Gastrocnemius medialis (tissue), 4 donors: ENCODE measurements at regions not wholly inside any gene's neighbourhood (a gene's known extent, or its start where the extent isn't known, plus 50 kb on each side); places are given as distances from the start of the nearest gene placed in this dataset.

ENCODE experiments used
- ATAC-seq, 2 donors: fragments of 150-250 bp; one replicate each; pipeline ENCODE4 v1.9.1; 2016
- DNase-seq, 2 donors: peaks; one replicate each; pipeline ENCODE4 v3.0.0-alpha.2; 2019
- H3K27ac ChIP-seq, 4 donors: fragments of 200-600 bp; sonication (generic); 1 replicate in 1 of 4; 2 replicates in 3 of 4; pipeline ENCODE4 v1.5.1; 2016 to 2018; ENCODE audit warnings: mild to moderate bottlenecking in 2 of 4, moderate library complexity in 1 of 4
- H3K27me3 ChIP-seq, 3 donors: fragments of 200-600 bp; sonication (generic) in 2 of 3; 1 replicate in 1 of 3; 2 replicates in 2 of 3; pipeline versions ENCODE4 v1.5.1 to v1.6.0; 2016 to 2019; ENCODE audit warnings: mild to moderate bottlenecking in 1 of 3, moderate library complexity in 1 of 3
- H3K36me3 ChIP-seq, 2 donors: fragments of 200-600 bp; sonication (generic) in 1 of 2; one replicate each; pipeline ENCODE4 v1.5.1; 2017 to 2018
- H3K4me1 ChIP-seq, 2 donors: fragments of 200-600 bp; sonication (generic) in 1 of 2; one replicate each; pipeline ENCODE4 v1.5.1; 2016 to 2017; ENCODE audit warnings: mild to moderate bottlenecking in 2 of 2
- H3K4me3 ChIP-seq, 4 donors: fragments of 200-600 bp; sonication (generic) in 3 of 4; 1 replicate in 1 of 4; 2 replicates in 3 of 4; pipeline ENCODE4 v1.5.1; 2016 to 2019; ENCODE audit warnings: mild to moderate bottlenecking in 2 of 4
- H3K9me3 ChIP-seq, 3 donors: fragments of 200-600 bp; sonication (generic) in 2 of 3; 1 replicate in 1 of 3; 2 replicates in 2 of 3; pipeline ENCODE4 v1.5.1; 2016 to 2019
- POLR2A ChIP-seq, 2 donors: fragments of 450-650 bp; IDR thresholded peaks; one replicate each; pipeline ENCODE4 v1.6.1; 2017; ENCODE audit warnings: antibody characterized with exemption in 2 of 2, mild to moderate bottlenecking in 2 of 2, moderate library complexity in 2 of 2
- in situ Hi-C, 4 donors: fragments of 200-750 bp; cut with MboI; loops; one replicate each; pipeline versions ENCODE4 v1.15.0 to v1.8.0; 2017; ENCODE audit warnings: low sequenced_read_pairs in 4 of 4
- intact Hi-C: fragments of 100-400 bp; cut with DNase I; formaldehyde crosslinking; loops from one replicate; pipeline ENCODE4 v1.15.1; 2023; ENCODE audit warnings: low total_unique reads
- TF ChIP-seq, protein P1 (sequence below), 5 experiments: fragments of 450-650 bp in 3 of 5; fragments of 200-600 bp in 2 of 5; sonication (generic) in 2 of 5; IDR thresholded peaks in 4 of 5; conservative IDR thresholded peaks in 1 of 5; 1 replicate in 4 of 5; 2 replicates in 1 of 5; pipeline ENCODE4 v1.5.1; 2016 to 2019; ENCODE audit warnings: antibody characterized with exemption in 5 of 5, mild to moderate bottlenecking in 3 of 5, moderate library complexity in 3 of 5

DNA sequence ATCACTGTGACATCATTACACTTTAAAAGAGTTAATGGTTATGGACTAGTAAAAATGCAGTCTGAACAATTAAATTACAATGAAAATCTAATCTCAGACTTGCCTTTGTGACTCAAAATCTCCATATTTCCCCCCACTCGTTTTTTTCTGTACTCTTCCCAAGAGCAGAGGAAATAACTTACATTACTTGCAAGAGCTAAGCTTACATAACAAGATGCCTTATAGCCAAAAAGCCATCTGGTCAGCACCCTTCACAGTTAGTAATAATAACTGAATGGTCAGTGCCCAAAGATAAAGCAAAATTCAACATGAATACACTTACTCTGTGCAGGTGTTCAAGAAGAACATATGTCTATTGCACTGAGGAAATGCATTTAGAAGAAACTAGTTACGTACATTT lies 1381.5 kb upstream of the CELF2 start:
- Histone ChIP-seq H3K27me3 (no peaks in the 10 kb centered on the region), H3K4me1 (no peaks in the 10 kb centered on the region), H3K4me3 (no peak overlapping the region), H3K9me3 (no peaks in the 10 kb centered on the region), H3K36me3 (no peaks in the 10 kb centered on the region), H3K27ac (no peak overlapping the region)
- intact Hi-C loops: no loop called here
- no peak for DNase-seq
- no peak for ATAC-seq
- no peak for TF ChIP-seq POLR2A (IDR thresholded peaks at IDR 0.05)
- TF ChIP-seq, protein P1, sequence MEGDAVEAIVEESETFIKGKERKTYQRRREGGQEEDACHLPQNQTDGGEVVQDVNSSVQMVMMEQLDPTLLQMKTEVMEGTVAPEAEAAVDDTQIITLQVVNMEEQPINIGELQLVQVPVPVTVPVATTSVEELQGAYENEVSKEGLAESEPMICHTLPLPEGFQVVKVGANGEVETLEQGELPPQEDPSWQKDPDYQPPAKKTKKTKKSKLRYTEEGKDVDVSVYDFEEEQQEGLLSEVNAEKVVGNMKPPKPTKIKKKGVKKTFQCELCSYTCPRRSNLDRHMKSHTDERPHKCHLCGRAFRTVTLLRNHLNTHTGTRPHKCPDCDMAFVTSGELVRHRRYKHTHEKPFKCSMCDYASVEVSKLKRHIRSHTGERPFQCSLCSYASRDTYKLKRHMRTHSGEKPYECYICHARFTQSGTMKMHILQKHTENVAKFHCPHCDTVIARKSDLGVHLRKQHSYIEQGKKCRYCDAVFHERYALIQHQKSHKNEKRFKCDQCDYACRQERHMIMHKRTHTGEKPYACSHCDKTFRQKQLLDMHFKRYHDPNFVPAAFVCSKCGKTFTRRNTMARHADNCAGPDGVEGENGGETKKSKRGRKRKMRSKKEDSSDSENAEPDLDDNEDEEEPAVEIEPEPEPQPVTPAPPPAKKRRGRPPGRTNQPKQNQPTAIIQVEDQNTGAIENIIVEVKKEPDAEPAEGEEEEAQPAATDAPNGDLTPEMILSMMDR (IDR thresholded peaks at IDR 0.05 in 4 of 5, conservative IDR thresholded peaks at IDR 0.05 in 1 of 5): no peak
- in situ Hi-C loops: no loop called here

DNA sequence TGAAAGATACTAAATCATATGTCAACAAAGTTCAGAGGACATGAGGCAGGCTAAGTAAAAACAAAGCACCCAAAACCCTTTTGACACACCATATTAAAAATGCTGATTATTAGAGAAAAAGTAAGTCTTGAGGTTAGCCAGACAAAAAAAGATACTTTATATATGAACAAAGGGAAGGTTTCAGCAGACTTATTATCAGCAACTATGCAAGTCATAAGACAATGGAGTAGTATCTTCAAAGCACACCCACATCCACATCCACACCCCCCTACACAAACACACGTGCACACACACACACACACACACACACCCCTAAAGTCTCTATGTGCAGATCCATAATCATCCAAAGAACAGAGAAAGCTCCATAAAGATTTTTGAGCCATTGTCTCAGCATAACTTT lies 1373.9 kb upstream of the CELF2 start:
- Histone ChIP-seq H3K4me3 (no peak overlapping the region), H3K36me3 (no peaks in the 10 kb centered on the region), H3K27me3 (no peaks in the 10 kb centered on the region), H3K4me1 (no peaks in the 10 kb centered on the region), H3K9me3 (no peaks in the 10 kb centered on the region), H3K27ac (no peak overlapping the region)
- in situ Hi-C loops (no loop called here), intact Hi-C loops (no loop called here)
- TF ChIP-seq, protein P1 (IDR thresholded peaks at IDR 0.05 in 4 of 5, conservative IDR thresholded peaks at IDR 0.05 in 1 of 5): no peak
- no peak for TF ChIP-seq POLR2A (IDR thresholded peaks at IDR 0.05)
- DNase-seq (no peak), ATAC-seq (no peak)

DNA sequence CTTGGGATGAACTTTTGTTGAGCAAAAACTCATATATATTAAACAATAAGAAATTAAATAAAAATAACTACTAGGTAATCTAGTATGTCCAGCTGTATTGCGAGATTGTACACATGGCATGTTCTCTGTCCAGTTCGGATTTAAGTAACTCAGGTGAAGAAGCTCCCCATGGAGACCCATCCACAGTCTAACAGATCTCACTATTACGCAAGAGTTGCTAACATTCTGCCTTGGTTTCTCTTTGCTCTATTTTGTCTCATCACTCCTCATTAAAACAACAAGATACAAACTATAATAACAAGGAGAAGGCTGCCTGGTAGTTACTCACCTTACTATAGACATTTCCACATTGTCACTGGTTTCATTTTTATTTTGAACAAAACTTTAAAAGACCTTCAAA lies 1372.3 kb upstream of the CELF2 start:
- H3K27ac ChIP-seq: no peak overlapping the region
- no peaks in the 10 kb centered on the region for H3K27me3 ChIP-seq
- no peak overlapping the region for H3K4me3 ChIP-seq
- TF ChIP-seq POLR2A (IDR thresholded peaks at IDR 0.05): no peak
- TF ChIP-seq, protein P1 (IDR thresholded peaks at IDR 0.05 in 4 of 5, conservative IDR thresholded peaks at IDR 0.05 in 1 of 5): no peak
- in situ Hi-C loops (no loop called here), intact Hi-C loops (no loop called here)
- H3K4me1 ChIP-seq: no peaks in the 10 kb centered on the region
- no peak for DNase-seq
- H3K36me3 ChIP-seq: no peaks in the 10 kb centered on the region
- no peaks in the 10 kb centered on the region for H3K9me3 ChIP-seq
- no peak for ATAC-seq

DNA sequence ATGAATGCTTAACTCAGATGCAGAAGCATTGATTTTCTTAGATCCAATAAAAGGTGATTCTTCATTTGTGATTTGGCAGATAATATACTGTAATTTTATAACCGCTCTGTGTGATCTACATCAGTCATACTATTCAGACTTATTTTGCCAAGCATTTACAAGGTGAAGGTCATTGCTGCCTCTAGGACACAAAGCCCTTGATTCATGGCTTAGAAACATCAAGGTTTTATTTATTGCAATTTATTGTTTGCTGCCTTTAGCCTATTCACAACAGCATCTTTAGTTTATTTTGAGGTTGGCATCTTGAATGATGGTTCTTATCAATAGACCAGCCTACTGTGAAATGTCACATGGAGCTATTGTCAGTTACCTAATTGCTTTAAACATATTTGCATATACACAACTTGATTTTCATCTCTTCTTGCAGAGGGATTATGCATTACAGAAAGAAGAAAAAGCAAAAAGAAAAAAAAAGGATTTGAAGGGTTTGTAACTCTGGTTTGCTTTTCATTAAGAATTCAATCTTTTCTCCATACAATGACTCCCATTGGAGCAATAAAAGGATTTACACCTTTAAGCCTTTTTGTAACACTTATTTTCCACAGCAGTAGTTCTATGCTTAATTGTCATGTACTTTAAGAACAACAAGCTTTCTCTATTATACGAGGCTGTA lies 1371.6 kb upstream of the CELF2 start:
- Histone ChIP-seq H3K4me3 (no peak overlapping the region), H3K9me3 (no peaks in the 10 kb centered on the region), H3K27me3 (no peaks in the 10 kb centered on the region), H3K27ac (no peak overlapping the region), H3K36me3 (no peaks in the 10 kb centered on the region), H3K4me1 (no peaks in the 10 kb centered on the region)
- in situ Hi-C loops (no loop called here), intact Hi-C loops (no loop called here)
- ATAC-seq (no peak), DNase-seq (no peak)
- no peak for TF ChIP-seq POLR2A (IDR thresholded peaks at IDR 0.05)
- TF ChIP-seq, protein P1 (IDR thresholded peaks at IDR 0.05 in 4 of 5, conservative IDR thresholded peaks at IDR 0.05 in 1 of 5): no peak

DNA sequence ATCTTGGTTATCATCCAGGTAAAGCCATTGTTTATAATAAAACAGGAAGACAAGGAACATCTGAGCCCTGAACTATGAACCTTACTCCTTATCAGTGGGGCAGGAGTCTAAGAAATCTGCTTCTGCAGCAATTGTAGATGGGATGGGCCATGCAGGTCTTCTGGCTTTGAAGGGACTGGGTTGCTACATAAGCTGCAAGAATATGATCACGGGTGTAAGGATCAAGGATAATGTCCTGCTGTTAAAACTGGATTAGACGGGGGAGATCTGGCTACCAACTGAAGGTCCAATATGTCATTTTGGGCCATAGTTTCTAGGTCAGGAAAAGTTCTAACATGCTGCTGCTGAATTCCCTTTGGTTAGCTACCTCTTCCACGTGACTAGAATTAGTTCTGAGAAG lies 1363.4 kb upstream of the CELF2 start:
- Histone ChIP-seq H3K27ac (no peak overlapping the region), H3K9me3 (no peaks in the 10 kb centered on the region), H3K4me1 (no peaks in the 10 kb centered on the region), H3K27me3 (no peaks in the 10 kb centered on the region), H3K4me3 (no peak overlapping the region), H3K36me3 (no peaks in the 10 kb centered on the region)
- ATAC-seq: no peak
- no peak for TF ChIP-seq POLR2A (IDR thresholded peaks at IDR 0.05)
- TF ChIP-seq, protein P1 (IDR thresholded peaks at IDR 0.05 in 4 of 5, conservative IDR thresholded peaks at IDR 0.05 in 1 of 5): no peak
- in situ Hi-C loops: no loop called here
- intact Hi-C loops: no loop called here
- DNase-seq: no peak
